ENCODE measurements at regions not wholly inside any gene's neighbourhood (a gene's known extent, or its start where the extent isn't known, plus 50 kb on each side); places are given as distances from the start of the nearest gene placed in this dataset.

GRCh38 chr12:60935981-60936761 is 1324.0 kb upstream of the USP15 start:
- TF ChIP-seq CTCF (tag by site-specific recombination; IDR thresholded peaks at IDR 0.05) (no peak), ZNF645 (tag by site-specific recombination; IDR thresholded peaks at IDR 0.05) (no peak), REST (tag by site-specific recombination; IDR thresholded peaks at IDR 0.05) (no peak), ZNF843 (tag by site-specific recombination; IDR thresholded peaks at IDR 0.05) (no peak), ZNF548 (tag by site-specific recombination; IDR thresholded peaks at IDR 0.05) (no peak), ZNF404 (tag by site-specific recombination; IDR thresholded peaks at IDR 0.05) (no peak), ZNF175 (tag by site-specific recombination; IDR thresholded peaks at IDR 0.05) (no peak), HOXD13 (CRISPR knock-in tag; IDR thresholded peaks at IDR 0.05; ENCODE audit: borderline replicate concordance) (no peak), PBX3 (CRISPR knock-in tag; IDR thresholded peaks at IDR 0.05) (no peak), ZNF24 (tag by site-specific recombination; IDR thresholded peaks at IDR 0.05) (no peak)

All from HEK293 (cell line).